Esophagus squamous epithelium (tissue), 5 donors: ENCODE measurements at regions not wholly inside any gene's neighbourhood (a gene's known extent, or its start where the extent isn't known, plus 50 kb on each side); places are given as distances from the start of the nearest gene placed in this dataset.
A peak's percentile ranks its signal among the peaks of the same experiment; 100 is the strongest.

Experiments used
- DNase-seq: peaks from one replicate; lab custom pipeline; 2025; lab: John Stamatoyannopoulos, UW
- H3K27ac ChIP-seq, 4 donors: fragments of 200-600 bp; sonication (generic); one replicate each; pipeline ENCODE4 v1.5.1; 2016 to 2019; ENCODE audit warnings: mild to moderate bottlenecking in 1 of 4
- H3K27me3 ChIP-seq, 4 donors: fragments of 200-600 bp; sonication (generic); 1 replicate in 3 of 4; 2 replicates in 1 of 4; pipeline versions ENCODE4 v1.5.1 to v1.6.0; 2017 to 2021; ENCODE audit warnings: antibody characterized with exemption in 1 of 4
- H3K36me3 ChIP-seq, 3 donors: fragments of 200-600 bp; sonication (generic); one replicate each; pipeline ENCODE4 v1.5.1; 2016 to 2019
- H3K4me1 ChIP-seq, 3 donors: fragments of 200-600 bp; sonication (generic); one replicate each; pipeline ENCODE4 v1.5.1; 2017 to 2019
- H3K4me3 ChIP-seq, 4 donors: fragments of 200-600 bp; sonication (generic); 1 replicate in 3 of 4; 2 replicates in 1 of 4; pipeline ENCODE4 v1.5.1; 2016 to 2019; ENCODE audit warnings: mild to moderate bottlenecking in 2 of 4, moderate library complexity in 1 of 4
- H3K9me3 ChIP-seq, 3 donors: fragments of 200-600 bp; sonication (generic); one replicate each; pipeline ENCODE4 v1.5.1; 2016 to 2019
- POLR2A ChIP-seq, 4 donors: fragments of 450-650 bp; IDR thresholded peaks; one replicate each; pipeline ENCODE4 v1.6.1; 2017; ENCODE audit warnings: antibody characterized with exemption in 4 of 4, mild to moderate bottlenecking in 4 of 4, moderate library complexity in 3 of 4
- WGBS, 2 donors: methylation state at CpG; one replicate each; pipeline ENCODE4 v1.1.5; 2018; 5-methylcytosine and 5-hydroxymethylcytosine counted together
- intact Hi-C: fragments of 100-400 bp; cut with DNase I; formaldehyde crosslinking; loops from one replicate; pipeline ENCODE4 v1.15.0; 2022
- TF ChIP-seq, protein P1 (sequence below), 6 experiments: fragments of 450-650 bp in 4 of 6; fragments of 200-600 bp in 2 of 6; sonication (generic) in 2 of 6; IDR thresholded peaks; one replicate each; pipeline ENCODE4 v1.5.1; 2016 to 2019; ENCODE audit warnings: antibody characterized with exemption in 6 of 6, mild to moderate bottlenecking in 4 of 6, moderate library complexity in 4 of 6
- donor health status: DM: yes; HTN: yes; CAD: no.

DNA sequence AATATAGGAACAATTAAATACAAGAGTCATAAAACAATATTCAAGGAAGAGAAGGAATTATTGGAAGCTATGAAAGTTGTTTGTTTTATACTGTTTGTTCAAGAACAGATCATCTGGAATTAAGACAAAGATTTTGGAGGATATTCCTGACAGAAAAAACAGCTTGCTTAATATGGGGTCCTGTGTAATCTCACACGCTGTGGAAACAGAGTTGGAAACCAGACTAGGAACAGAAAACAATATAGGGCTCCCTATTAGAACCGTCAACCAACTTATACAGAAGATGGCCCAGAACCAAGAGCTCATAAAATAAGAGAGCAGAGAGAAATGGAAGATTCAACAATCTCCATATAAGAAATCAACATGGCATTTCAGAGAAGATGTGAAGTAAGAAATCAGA, 156.0 kb downstream of the PCDH18 start:
- Histone ChIP-seq H3K27ac (no peak overlapping the region), H3K36me3 (no peaks in the 10 kb centered on the region), H3K4me3 (no peak overlapping the region), H3K9me3 (no peaks in the 10 kb centered on the region), H3K4me1 (no peaks in the 10 kb centered on the region), H3K27me3 (no peaks in the 10 kb centered on the region)
- TF ChIP-seq, protein P1, sequence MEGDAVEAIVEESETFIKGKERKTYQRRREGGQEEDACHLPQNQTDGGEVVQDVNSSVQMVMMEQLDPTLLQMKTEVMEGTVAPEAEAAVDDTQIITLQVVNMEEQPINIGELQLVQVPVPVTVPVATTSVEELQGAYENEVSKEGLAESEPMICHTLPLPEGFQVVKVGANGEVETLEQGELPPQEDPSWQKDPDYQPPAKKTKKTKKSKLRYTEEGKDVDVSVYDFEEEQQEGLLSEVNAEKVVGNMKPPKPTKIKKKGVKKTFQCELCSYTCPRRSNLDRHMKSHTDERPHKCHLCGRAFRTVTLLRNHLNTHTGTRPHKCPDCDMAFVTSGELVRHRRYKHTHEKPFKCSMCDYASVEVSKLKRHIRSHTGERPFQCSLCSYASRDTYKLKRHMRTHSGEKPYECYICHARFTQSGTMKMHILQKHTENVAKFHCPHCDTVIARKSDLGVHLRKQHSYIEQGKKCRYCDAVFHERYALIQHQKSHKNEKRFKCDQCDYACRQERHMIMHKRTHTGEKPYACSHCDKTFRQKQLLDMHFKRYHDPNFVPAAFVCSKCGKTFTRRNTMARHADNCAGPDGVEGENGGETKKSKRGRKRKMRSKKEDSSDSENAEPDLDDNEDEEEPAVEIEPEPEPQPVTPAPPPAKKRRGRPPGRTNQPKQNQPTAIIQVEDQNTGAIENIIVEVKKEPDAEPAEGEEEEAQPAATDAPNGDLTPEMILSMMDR (IDR thresholded peaks at IDR 0.05) = no peak
- TF ChIP-seq POLR2A (IDR thresholded peaks at IDR 0.05) = no peak
- WGBS, 2 donors = 55 to 68% methylated on average over 2 of the region's 2 CpGs
- DNase-seq = no peak
- intact Hi-C loops = no loop called here

GRCh38 chr4:137375111-137375850, 157.0 kb downstream of the PCDH18 start:
- Histone ChIP-seq H3K9me3 (no peaks in the 10 kb centered on the region), H3K36me3 (no peaks in the 10 kb centered on the region), H3K27me3 (no peaks in the 10 kb centered on the region), H3K4me1 (peaks cover 0 to 2% (median 0%) of the 10 kb centered on the region in 3 donors), H3K4me3 (no peak overlapping the region), H3K27ac (no peak overlapping the region)
- TF ChIP-seq, protein P1 (IDR thresholded peaks at IDR 0.05) = no peak
- no peak for TF ChIP-seq POLR2A (IDR thresholded peaks at IDR 0.05)
- no peak for DNase-seq
- WGBS, 2 donors = 58 to 75% methylated on average over 2 of the region's 2 CpGs
- intact Hi-C loops = no loop called here

DNA sequence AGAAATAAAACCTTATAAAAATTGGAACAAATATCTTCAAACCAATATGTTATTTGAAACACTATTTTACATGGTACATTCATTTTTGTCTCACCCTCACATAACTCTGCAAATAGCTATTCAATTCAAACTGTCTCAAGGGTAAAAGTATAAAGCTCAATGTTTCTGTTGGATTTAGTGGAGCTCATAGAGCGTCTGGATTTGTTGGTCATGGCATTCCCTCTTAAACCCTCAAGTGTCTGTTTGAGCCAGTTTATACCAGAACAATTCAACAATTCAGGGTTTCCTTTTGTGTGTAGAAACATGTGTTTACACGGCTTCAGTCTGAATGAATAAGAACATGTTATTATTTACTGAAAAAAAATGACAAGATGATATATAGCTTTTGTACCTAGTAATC, 161.6 kb downstream of the PCDH18 start:
- no peak for DNase-seq
- 39 to 68% methylated on average over 2 of the region's 2 CpGs for WGBS, 2 donors
- no peaks in the 10 kb centered on the region for H3K36me3 ChIP-seq
- no peak overlapping the region for H3K27ac ChIP-seq
- peaks cover 0 to 5% (median 3%) of the 10 kb centered on the region in 3 donors for H3K4me1 ChIP-seq
- no peaks in the 10 kb centered on the region for H3K9me3 ChIP-seq
- intact Hi-C loops = no loop called here
- TF ChIP-seq, protein P1 (IDR thresholded peaks at IDR 0.05) = no peak
- no peak for TF ChIP-seq POLR2A (IDR thresholded peaks at IDR 0.05)
- H3K4me3 ChIP-seq = no peak overlapping the region
- H3K27me3 ChIP-seq = no peaks in the 10 kb centered on the region

- Histone ChIP-seq H3K36me3 (no peaks in the 10 kb centered on the region), H3K4me3 (no peak overlapping the region), H3K27ac (peak overlapping the region in 1 of 4 donors; percentile 7), H3K9me3 (no peaks in the 10 kb centered on the region), H3K4me1 (peaks cover 0 to 5% (median 3%) of the 10 kb centered on the region in 3 donors), H3K27me3 (no peaks in the 10 kb centered on the region)
- intact Hi-C loops = no loop called here
- no peak for DNase-seq
- no peak for TF ChIP-seq POLR2A (IDR thresholded peaks at IDR 0.05)
- TF ChIP-seq, protein P1 (IDR thresholded peaks at IDR 0.05) = no peak
- 31 to 45% methylated on average over 3 of the region's 3 CpGs for WGBS, 2 donors
Measured at GRCh38 chr4:137370206-137370633, 162.1 kb downstream of the PCDH18 start.

DNA sequence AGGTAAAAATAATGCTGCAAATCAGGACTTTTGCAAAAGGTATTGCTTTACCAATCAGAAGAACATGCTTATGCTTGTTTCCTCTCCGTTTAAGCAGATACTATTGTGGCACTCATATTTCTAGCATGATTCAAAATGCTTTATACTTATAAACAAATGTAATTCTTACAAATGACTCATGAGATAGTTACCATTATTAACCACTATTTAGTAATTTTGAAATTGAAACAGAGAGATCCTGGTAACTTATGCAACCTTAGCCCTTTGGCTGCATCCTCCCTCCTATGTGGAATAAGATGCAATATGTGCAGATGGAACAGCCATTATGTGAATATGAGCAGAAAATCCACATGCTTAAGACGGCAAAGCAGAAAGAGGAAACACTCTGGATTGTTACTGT, 164.7 kb downstream of the PCDH18 start:
- H3K36me3 ChIP-seq = no peaks in the 10 kb centered on the region
- no peak overlapping the region for H3K27ac ChIP-seq
- 32 to 40% methylated on average over 2 of the region's 2 CpGs for WGBS, 2 donors
- H3K9me3 ChIP-seq = no peaks in the 10 kb centered on the region
- intact Hi-C loops = no loop called here
- TF ChIP-seq, protein P1 (IDR thresholded peaks at IDR 0.05) = no peak
- no peak for TF ChIP-seq POLR2A (IDR thresholded peaks at IDR 0.05)
- no peak overlapping the region for H3K4me3 ChIP-seq
- peaks cover 0 to 5% (median 3%) of the 10 kb centered on the region in 3 donors for H3K4me1 ChIP-seq
- no peaks in the 10 kb centered on the region for H3K27me3 ChIP-seq
- no peak for DNase-seq
